ENCODE measurements at regions not wholly inside any gene's neighbourhood (a gene's known extent, or its start where the extent isn't known, plus 50 kb on each side); places are given as distances from the start of the nearest gene placed in this dataset.

DNA sequence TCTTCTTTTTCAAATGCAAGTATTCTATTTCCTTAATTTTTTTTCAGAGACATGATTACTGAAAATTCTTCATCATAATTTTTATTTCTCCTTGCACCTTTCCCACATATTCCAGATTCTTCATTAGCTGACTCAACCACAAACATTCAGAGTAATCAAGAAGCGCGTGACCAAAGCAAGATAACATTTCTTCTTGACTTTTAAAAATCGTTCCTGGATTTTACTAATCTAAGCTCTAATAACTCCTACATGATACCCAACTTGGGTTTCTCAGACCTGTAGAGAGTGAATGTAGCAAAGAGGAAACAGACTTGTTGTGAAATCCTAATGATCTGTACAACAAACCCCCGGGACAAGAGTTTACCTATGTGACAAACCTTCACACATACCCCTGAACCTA lies 615.0 kb downstream of the TMA16 start:
- TF ChIP-seq, protein P1, sequence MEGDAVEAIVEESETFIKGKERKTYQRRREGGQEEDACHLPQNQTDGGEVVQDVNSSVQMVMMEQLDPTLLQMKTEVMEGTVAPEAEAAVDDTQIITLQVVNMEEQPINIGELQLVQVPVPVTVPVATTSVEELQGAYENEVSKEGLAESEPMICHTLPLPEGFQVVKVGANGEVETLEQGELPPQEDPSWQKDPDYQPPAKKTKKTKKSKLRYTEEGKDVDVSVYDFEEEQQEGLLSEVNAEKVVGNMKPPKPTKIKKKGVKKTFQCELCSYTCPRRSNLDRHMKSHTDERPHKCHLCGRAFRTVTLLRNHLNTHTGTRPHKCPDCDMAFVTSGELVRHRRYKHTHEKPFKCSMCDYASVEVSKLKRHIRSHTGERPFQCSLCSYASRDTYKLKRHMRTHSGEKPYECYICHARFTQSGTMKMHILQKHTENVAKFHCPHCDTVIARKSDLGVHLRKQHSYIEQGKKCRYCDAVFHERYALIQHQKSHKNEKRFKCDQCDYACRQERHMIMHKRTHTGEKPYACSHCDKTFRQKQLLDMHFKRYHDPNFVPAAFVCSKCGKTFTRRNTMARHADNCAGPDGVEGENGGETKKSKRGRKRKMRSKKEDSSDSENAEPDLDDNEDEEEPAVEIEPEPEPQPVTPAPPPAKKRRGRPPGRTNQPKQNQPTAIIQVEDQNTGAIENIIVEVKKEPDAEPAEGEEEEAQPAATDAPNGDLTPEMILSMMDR (IDR thresholded peaks at IDR 0.05; ENCODE audit: low read depth, low read length, missing input control): no peak
- TF ChIP-seq, protein P2, sequence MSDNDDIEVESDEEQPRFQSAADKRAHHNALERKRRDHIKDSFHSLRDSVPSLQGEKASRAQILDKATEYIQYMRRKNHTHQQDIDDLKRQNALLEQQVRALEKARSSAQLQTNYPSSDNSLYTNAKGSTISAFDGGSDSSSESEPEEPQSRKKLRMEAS (IDR thresholded peaks at IDR 0.05): no peak
- TF ChIP-seq EGR1 (IDR thresholded peaks at IDR 0.05; ENCODE audit: low read depth in 2 of 2) (no peak), GABPA (IDR thresholded peaks at IDR 0.05 in 1 of 2, conservative IDR thresholded peaks at IDR 0.05 in 1 of 2) (no peak), RAD21 (IDR thresholded peaks at IDR 0.05) (no peak)

All from liver (tissue), 3 donors.